OCI-M2 (cell line): ENCODE measurements at regions not wholly inside any gene's neighbourhood (a gene's known extent, or its start where the extent isn't known, plus 50 kb on each side); places are given as distances from the start of the nearest gene placed in this dataset.

Experiments used
- DNase-seq: peaks from one replicate; lab custom pipeline; 2025; ENCODE audit not compliant: unreplicated experiment; lab: John Stamatoyannopoulos, UW

DNA sequence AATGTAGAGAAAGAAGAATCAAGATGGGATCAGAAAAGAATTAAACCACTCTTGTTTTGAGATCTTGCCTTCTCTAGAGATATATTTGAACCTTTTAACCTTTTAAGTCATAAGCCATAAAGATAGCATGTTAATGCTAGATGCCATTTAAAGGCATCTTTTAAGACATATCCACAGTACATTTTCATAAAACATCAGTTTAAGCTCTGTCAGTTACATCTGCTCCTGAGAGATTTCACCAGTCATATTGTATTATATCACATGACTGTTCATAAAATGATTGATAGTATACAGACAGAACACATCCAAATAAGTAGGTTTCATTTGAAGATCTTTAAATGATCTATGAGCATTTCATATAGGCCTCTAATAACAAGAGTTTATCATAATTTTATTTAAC lies 1238.5 kb downstream of the SLC16A7 start:
- DNase-seq, result no peak

DNA sequence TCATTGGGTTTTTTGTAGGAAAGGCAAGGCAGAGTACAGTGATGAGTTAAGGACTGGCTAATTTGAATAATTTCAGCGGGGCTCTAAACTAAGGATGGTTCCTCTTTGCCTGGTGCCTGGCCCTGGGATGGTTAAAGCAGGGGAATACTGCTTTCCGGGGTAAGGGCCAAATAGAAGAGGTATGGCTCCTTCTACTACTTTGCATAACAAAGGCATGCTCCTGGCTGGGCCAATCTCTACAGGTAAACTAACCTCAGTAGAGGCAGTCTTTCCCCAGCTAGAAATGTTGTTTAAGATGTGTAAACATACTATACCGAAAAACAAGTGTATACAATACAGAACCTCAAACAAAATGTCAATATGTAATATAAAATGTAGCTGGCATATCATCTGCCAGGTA lies 1239.0 kb downstream of the SLC16A7 start:
- no peak for DNase-seq

DNA sequence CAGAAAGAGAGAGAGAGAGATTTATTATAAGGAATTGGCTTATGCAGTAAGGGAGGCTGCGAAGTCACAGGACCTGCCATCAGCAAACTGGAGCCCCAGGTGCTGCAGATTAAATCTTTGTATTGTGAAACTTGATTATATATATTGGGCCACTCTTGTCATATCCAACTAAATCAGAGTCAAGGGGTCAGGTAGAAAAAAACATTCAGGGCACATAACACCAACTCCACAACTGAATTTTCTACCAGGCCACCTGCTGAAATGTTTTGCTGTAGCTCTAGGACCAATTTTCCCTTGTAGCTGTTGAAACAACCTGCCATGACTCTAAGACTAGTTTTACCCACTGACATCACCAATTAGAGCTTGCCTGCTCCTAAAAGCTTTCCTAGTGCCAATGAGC lies 1240.8 kb downstream of the SLC16A7 start:
- no peak for DNase-seq

DNA sequence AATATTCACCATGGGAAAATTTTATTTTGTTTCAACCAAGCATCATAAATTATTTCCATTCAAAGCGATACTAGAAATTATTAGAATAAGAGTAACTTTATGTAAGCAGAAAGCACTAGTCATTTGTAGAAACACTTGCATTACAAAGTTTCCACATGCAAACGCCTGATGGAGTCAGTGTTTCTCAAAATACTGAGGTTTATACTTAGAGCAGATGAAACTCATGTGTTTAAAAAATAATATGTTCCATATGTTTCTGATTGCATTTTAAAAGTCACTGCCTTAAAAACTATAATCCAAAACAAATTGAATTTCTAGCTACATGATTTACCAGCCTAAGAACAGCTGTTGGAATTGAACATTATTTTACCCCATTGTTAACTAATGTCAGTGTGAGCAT lies 1246.4 kb downstream of the SLC16A7 start:
- DNase-seq, result no peak

DNA sequence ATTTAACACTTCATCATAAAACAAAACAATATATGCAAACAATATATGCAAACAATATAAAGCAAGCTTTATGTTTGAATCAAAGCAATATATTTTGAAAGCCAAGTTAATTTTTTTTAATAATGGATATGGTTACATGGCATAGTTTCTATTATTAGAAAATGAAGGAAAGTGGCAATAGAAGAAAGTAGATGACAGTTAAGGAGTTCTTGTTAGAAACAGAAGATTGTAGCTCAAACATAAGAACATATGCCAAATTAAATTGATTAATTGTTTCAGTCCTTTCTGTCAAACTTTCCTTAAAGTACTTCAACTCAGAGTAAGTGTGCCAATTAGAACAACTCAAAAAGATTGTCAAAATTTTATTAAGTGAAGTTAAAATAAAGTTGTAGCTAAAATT lies 1248.3 kb downstream of the SLC16A7 start:
- no peak for DNase-seq

DNA sequence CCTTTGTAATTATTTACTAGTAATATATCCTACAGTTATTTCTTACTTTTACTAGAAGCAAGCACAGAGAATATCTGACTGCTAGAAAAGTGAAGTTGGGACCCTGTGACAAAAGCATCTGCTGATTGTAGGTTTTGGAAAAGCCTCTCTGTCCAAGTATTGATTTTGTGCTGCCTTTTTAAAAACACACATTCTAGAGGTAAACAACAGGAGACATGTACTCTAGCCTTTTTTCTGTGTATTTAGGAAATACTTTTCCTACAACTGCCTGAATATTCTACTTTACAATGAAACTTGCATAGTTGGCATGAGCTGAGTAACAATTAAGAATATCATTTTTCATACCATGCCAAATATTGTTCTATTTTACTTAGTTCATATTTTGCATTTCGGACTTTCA lies 1249.0 kb downstream of the SLC16A7 start:
- no peak for DNase-seq

DNA sequence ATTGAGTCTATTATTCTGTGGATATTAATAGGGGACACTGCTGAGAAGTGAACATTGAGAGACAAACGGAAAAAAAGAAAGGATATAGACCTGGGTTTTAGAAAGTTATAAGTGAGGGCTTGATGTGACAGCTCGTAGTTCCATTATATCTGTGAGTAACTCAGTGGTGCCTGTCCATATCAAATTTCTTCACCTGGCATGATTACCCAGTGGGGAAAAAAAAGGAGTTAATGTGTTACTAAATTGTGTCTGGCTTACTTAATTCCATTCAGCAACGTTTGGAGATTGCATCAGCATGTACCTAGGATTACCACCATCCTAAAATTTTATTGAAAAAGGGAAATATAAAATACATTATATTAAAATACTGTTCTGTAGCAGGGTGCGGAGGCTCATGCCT lies 1249.9 kb downstream of the SLC16A7 start:
- DNase-seq, result no peak

DNA sequence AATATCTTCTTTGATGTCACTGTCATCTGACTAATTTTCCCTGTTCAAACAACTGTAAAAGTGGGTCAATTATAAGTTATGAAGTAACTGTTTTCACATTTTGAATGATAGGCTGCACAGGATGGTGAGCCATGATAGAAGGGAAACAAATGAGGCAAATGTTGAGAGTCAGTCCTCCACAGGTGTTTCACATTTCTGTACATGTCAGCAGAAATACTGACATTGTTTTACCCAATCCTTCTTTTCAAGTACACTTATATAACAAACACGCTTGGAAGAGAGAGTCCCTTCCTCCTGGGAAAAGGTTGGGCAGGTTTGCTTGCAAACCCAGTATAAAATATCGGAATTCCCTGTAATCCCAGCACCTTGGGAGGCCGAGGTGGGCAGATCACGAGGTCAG lies 1251.5 kb downstream of the SLC16A7 start:
- no peak for DNase-seq

DNA sequence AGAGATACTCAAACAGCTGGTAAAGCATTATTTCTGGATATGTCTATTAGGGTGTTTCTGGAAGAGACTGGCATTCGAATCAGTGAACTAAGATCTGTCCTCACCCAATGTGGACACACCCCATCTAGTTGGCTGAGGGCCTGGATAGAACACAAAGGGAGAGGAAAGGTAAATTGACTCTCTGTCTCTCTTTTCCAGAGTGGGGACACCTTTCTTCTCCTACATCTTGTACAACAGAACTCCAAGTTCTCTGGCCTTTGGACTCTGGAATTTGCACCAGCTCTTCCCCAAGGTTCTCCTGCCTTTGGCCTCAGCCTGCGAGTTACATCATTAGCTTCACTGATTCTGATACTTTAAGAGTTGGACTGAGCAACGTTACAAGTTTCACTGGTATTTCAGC lies 1253.9 kb downstream of the SLC16A7 start:
- DNase-seq, result no peak

DNA sequence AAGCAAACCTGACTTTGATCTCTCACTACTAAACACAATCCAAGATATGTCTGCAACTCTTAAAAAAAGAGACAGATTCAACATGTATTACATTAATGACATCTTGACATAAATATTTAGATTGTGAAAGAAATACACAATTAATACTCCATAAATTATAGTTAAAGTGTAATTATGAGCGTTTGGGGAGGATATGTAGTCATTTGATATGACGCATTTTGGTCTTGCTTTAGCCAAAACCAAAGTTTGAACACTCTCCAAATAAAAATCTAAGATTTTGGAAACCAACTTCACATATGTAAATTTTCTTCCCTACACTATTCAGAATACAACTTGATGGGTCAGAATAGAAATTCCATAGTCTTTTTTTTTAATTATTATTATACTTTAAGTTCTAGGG lies 1257.6 kb downstream of the SLC16A7 start:
- no peak for DNase-seq

DNA sequence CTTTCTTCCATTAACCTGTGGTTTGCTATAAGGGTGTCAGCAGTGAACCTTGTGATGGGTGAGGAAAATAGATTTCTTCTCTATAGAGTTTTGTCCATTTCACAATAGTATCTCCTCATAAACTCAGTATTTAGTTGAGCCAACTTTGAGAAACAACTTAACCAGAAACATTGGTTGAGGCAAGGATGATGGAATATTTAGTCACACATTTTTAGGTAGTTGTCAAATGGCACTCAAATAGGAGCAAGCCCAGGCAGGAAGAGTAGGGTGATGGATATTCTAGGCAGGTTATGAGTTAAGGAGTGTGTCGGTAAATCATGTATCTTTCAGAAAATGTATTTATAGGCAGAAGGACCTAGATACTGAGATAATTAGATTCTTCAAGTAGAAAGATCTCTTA lies 1267.6 kb downstream of the SLC16A7 start:
- no peak for DNase-seq

DNA sequence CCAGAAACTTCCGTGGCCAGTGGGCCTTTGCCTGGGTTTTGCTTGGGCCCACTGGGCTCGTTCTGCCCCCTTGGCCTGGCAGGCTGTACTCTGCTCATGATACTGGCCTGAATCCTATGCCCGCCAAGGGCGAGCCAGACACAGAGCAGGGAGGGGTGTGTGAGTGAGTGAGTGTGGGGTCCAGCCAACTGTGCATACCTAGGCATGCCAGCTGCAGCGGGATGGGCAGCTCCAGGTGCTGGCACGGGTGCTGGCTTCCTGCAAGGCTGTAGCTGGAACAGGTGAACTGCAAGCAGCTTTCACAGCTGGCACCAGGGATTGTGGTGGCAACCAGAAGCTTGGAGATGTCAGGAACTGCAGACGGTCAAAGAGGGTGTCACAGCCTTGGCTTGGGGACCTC lies 1276.4 kb downstream of the SLC16A7 start:
- DNase-seq, result no peak

DNA sequence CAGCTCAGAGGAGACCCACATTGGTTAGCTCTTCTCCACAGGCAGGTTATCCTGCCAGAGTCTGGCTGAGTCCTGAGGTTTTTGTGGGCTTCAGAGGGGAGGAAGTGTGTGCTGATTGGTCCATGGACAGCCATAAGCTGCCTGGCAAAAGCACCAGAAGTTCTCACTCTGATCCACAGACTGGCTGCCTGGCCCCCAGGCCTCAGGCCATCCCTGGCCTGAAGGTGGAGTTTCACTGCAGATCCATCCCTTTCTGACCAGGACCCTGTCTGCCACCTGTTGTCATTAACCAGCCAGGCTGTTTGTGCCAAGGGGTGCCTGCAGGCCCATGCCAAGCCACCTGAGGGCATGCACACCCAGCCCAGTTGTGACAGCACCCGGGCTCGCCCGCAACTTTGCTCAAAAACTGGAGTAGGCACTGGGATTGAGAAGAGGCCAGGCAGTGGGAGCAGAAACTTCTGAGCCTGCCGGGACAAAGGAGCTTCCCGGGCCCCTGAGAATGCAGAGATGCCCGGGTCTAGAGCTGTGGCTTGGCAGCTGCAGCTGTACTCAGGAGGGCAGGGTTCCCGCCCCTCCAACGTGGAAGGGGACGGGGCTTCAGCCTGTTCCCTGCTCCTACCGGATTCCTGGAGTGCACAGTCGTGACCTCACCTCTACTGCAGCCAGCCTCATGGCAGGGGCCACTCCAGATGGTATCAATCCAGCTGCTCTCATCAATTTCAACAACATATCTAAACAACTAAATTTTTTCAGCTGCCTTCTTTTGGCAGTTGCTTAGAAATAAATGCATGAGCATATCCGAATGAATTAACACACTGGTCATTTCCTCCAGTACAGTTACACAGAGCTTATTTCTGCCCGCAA lies 1277.3 kb downstream of the SLC16A7 start:
- no peak for DNase-seq

DNA sequence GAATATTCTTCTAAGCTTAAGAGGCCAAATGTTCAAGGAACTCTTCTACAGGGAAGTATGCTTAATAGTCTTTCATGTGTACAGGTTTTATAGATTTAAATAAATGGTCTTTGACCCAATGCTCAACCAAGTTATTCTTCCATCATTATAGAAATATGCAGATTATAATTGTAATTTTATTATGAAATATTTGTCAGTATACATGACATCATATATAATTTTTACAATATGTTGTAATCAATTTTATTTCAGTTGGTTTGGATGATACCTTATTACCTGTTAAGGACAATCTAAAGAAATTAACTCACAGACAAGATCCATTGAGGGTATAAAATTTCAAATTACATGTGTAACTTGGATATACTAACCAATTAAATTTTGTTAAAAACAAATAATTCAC lies 1278.3 kb downstream of the SLC16A7 start:
- DNase-seq, result no peak

DNA sequence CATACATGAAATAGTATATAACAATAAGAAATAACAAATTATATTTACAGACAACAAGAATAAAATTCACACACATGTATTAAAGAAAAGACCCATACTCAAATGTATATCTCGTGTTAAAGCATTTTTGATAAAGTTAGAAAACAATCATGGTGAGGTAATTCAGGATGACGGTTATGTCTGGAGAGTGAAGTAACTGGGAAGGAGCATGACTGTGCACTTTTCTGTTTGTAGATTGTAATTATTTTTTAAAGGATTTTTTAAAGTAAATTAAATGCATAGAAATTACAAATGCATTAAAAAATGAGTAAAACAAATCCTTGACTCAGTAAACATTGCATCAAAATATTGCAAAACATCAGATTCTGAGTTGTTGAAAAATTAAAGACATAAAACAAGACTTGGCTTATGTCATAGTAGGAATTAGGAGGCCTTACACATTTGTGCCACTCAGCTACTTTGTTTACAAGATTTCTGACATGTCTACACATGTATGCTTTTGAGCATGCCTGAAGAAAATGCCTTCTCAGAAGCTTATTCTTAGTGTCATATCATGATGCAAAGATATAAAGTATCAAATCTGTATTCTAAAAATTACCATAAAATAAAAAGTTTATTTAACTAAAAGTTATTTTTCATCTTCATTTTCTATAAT lies 1325.1 kb downstream of the SLC16A7 start:
- no peak for DNase-seq

DNA sequence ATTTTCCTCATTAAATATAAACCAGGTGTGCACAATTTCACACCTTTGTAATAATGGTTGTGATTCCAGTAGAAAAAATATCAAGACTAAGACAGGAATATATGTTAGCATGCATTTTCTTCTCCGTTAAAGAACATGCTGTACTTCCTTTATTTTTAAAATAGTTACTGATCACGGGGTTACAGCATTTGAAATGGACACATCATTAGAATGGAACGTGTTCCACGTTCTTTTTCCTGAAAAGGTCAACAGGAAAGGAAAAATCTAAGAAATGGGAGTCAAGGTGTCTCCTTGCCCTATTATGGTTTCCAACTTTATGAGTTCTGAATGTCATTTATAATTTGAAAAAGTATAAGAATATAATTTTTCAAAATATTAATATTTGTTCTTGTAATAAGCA lies 1325.7 kb downstream of the SLC16A7 start:
- DNase-seq, result no peak

DNA sequence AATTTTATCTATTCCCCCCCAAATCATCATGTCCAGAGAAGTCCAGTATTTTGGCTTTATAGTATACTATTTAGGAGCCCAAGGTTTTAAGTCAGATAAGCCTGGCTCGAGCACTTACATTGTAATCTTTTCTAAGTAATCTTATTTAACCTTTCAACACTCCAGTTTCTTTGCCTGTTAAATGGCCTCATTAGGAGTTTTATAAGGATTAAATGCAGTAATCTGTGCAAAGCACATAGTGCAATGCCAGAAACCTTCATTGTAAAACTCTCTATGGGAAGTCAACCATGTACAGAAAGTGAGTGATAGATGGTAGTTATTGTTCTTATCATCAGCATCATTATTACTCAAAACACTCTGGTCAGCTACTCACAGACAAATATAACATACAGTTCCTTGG lies 1330.4 kb downstream of the SLC16A7 start:
- no peak for DNase-seq

DNA sequence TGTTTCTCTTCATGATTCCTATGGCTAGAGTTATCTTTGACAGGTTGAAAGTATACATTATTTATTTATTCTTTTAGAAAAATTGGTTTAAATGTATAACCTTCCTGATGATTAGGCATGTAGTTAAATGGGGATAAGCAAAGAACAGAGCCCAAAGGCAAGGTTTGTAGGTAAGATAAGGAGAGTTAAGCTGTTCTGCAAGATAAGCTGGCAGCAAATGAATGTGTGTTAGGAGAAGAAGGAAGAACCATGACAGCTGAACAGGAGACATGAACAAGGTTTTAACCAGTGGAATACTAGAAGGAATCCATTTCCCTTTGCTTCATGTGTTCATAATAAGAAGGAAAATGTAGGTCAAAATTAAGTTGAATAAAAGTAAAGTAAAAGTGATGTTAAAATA lies 1330.1 kb upstream of the USP15 start:
- DNase-seq, result no peak

DNA sequence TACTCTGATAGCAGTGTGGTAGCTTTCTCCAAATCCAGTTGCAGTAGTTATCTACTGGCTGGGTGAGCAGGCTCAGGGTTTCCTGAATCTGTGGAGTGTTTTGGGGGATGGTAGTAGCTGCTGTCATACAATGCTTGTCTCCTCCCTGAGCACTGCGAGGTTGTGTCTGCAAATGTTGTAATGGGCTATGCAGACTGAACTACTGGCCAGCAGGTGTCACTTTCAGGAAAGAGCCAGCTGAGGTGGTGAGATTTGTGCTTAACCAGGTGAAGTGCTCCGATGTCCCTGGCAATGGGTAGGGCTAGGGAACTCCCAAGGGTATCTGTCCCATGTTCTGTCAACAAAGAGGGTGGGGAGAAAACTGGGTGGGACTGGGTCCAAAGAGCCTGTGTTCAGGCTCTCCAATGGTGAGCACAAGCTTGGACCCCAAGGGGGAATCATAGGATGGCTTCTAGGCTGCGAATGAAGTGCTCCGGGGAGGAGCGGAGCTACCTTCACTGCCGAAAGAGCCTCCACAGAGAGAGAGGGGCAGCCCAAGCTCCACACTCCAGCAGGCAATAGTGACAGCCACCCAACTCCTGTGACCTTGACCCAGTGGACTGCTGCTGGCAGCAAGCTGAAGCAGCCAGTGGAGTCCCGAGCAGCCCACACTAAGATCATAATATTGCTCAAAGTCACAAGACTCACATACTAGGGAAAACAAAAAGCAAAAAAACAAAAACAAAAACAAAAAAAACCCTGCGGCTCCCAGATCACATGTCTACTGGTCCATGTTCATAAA lies 1324.0 kb upstream of the USP15 start:
- DNase-seq, result no peak

DNA sequence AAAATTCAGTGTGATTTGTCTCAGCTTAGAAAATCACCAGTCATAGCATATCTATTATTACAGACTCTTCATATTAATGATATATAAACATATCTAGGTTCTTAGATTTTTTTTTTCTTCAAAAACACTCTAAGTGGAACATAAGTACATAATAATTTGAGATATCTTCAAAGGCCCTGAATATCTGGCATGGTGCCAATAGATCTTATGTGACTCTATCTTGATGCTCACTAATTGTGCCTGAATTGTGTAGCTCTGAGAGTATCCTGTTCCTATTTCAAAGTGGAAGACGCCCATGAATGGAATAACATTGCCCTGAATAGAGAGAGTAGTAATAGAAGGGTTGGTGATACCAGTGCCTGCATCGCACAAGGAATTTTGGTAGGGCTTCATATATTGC lies 1312.7 kb upstream of the USP15 start:
- no peak for DNase-seq

DNA sequence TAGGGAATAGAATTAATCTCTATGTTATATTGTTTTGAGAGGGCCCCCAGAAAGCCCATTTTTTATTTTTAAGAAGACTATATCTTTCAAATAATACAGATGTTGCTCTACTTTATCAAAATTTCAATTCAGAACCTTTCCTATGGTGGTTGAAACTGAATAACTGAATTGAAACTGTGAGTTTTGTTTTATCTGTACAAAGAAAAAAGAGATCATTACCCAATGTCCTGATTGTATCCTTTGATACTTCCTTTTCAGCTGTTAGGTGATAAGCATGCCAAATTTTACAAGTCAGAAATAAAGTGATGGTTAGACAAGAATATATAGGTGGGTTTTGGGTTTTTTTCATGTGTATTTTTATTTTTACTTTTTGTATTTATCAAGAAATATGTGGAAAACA lies 1293.1 kb upstream of the USP15 start:
- no peak for DNase-seq

DNA sequence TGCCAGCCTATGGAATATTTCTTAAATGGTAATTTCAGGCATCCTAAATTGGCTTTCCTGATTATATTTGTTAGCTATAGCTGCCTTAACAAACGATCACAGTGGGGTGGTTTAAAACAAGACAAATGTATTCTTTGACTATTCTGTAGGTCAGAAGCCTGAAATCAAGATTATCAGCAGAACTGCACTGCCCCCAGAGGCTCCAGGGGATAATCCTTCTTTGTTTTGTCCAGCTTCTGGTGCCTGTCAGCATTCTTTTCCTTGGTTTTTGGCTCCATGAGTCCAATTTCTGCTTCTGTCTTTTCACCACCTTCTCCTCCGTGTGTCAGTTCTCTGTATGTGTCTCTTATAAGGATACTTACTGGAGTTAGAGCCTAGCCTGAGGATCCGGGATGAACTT lies 1282.2 kb upstream of the USP15 start:
- DNase-seq, result no peak
